H9 (cell line): ENCODE measurements at regions not wholly inside any gene's neighbourhood (a gene's known extent, or its start where the extent isn't known, plus 50 kb on each side); places are given as distances from the start of the nearest gene placed in this dataset.

Experiments
- DNase-seq: peaks from one replicate; pipeline ENCODE4 v3.0.0-alpha.2; 2017
- H2AFZ ChIP-seq: one replicate; pipeline ENCODE4 v1.6.1; 2013; ENCODE audit warnings: mild to moderate bottlenecking, low read length, control low read depth, moderate library complexity
- H2AK5ac ChIP-seq: 2 replicates; pipeline ENCODE4 v1.6.1; 2013; ENCODE audit warnings: low read length, control low read depth, mixed read lengths; ENCODE audit not compliant: insufficient read length
- H2BK120ac ChIP-seq: one replicate; pipeline ENCODE4 v1.6.1; 2013; ENCODE audit warnings: low read depth, mild to moderate bottlenecking, low read length, control low read depth, inconsistent platforms; ENCODE audit not compliant: poor library complexity, severe bottlenecking
- H2BK12ac ChIP-seq: 2 replicates; pipeline ENCODE4 v1.6.1; 2013; ENCODE audit warnings: low read length, control low read depth, mixed read lengths, low read depth; ENCODE audit not compliant: insufficient read length
- H2BK15ac ChIP-seq: 2 replicates; pipeline ENCODE4 v1.6.1; 2013; ENCODE audit warnings: low read depth, low read length, control low read depth
- H2BK20ac ChIP-seq: one replicate; pipeline ENCODE4 v1.6.1; 2013; ENCODE audit warnings: low read depth, mild to moderate bottlenecking, low read length, control low read depth, inconsistent platforms; ENCODE audit not compliant: poor library complexity, severe bottlenecking
- H2BK5ac ChIP-seq: 2 replicates; pipeline ENCODE4 v1.6.1; 2013; ENCODE audit warnings: low read length, control low read depth, mixed read lengths; ENCODE audit not compliant: insufficient read length
- H3K14ac ChIP-seq: 2 replicates; pipeline ENCODE4 v1.6.1; 2013; ENCODE audit warnings: low read length, control low read depth; ENCODE audit not compliant: insufficient read depth
- H3K18ac ChIP-seq: 2 replicates; pipeline ENCODE4 v1.6.1; 2013; ENCODE audit warnings: low read depth, mild to moderate bottlenecking, mixed read lengths, low read length, control low read depth; ENCODE audit not compliant: insufficient read length
- H3K23ac ChIP-seq: 2 replicates; pipeline ENCODE4 v1.6.1; 2013; ENCODE audit warnings: low read length, control low read depth, mixed read lengths, low read depth; ENCODE audit not compliant: insufficient read length
- H3K23me2 ChIP-seq: 2 replicates; pipeline ENCODE4 v1.6.1; 2013; ENCODE audit warnings: low read depth, mild to moderate bottlenecking, mixed read lengths, low read length, control low read depth; ENCODE audit not compliant: insufficient read length, poor library complexity, severe bottlenecking
- H3K27ac ChIP-seq: 2 replicates; pipeline ENCODE4 v1.5.1; 2013; ENCODE audit warnings: low read length, control low read depth, mixed read lengths, low read depth; ENCODE audit not compliant: insufficient read length
- H3K27me3 ChIP-seq: 2 replicates; pipeline ENCODE4 v1.6.1; 2013; ENCODE audit warnings: low read length, control low read depth, inconsistent platforms; ENCODE audit not compliant: insufficient read depth
- H3K4ac ChIP-seq: 2 replicates; pipeline ENCODE4 v1.6.1; 2013; ENCODE audit warnings: low read depth, mild to moderate bottlenecking, control low read depth, inconsistent platforms, low read length, moderate library complexity
- H3K4me1 ChIP-seq: 2 replicates; pipeline ENCODE4 v1.6.1; 2013; ENCODE audit warnings: low read length, control low read depth, inconsistent platforms; ENCODE audit not compliant: insufficient read depth
- H3K4me2 ChIP-seq: 2 replicates; pipeline ENCODE4 v1.6.1; 2013; ENCODE audit warnings: low read length, control low read depth, mixed read lengths; ENCODE audit not compliant: insufficient read length, insufficient read depth
- H3K56ac ChIP-seq: 2 replicates; pipeline ENCODE4 v1.6.1; 2013; ENCODE audit warnings: low read depth, mild to moderate bottlenecking, mixed read lengths, low read length, control low read depth; ENCODE audit not compliant: insufficient read length
- H3K79me1 ChIP-seq: 2 replicates; pipeline ENCODE4 v1.6.1; 2013; ENCODE audit warnings: low read depth, mild to moderate bottlenecking, moderate library complexity, low read length, control low read depth, inconsistent platforms; ENCODE audit not compliant: insufficient read depth, poor library complexity, severe bottlenecking
- H3K79me2 ChIP-seq: 2 replicates; pipeline ENCODE4 v1.6.1; 2013; ENCODE audit warnings: low read length, control low read depth, inconsistent platforms; ENCODE audit not compliant: insufficient read depth
- H3K9ac ChIP-seq: 2 replicates; pipeline ENCODE4 v1.6.1; 2013; ENCODE audit warnings: low read length, control low read depth, mixed read lengths; ENCODE audit not compliant: insufficient read length; ENCODE audit errors: extremely low read depth
- H3K9me3 ChIP-seq: one replicate; pipeline ENCODE4 v1.6.1; 2013; ENCODE audit warnings: low read depth, low read length, inconsistent platforms; ENCODE audit not compliant: control insufficient read depth
- H3T11ph ChIP-seq: one replicate; pipeline ENCODE4 v1.6.1; 2013; ENCODE audit warnings: mild to moderate bottlenecking, low read length, control low read depth, inconsistent platforms
- H4K20me1 ChIP-seq: one replicate; pipeline ENCODE4 v1.6.1; 2013; ENCODE audit not compliant: control insufficient read depth, insufficient read length, insufficient read depth
- H4K5ac ChIP-seq: 2 replicates; pipeline ENCODE4 v1.6.1; 2013; ENCODE audit warnings: low read depth, mild to moderate bottlenecking, mixed read lengths, low read length, control low read depth; ENCODE audit not compliant: insufficient read length
- H4K8ac ChIP-seq: replicated peaks from 2 replicates; pipeline ENCODE4 v1.6.1; 2013; ENCODE audit warnings: low read length, control low read depth, mixed read lengths, low read depth; ENCODE audit not compliant: insufficient read length
- H4K91ac ChIP-seq: 2 replicates; pipeline ENCODE4 v1.6.1; 2013; ENCODE audit warnings: low read depth, mild to moderate bottlenecking, moderate library complexity, mixed read lengths, low read length, control low read depth; ENCODE audit not compliant: insufficient read length
- H3K27ac Mint-ChIP-seq, 3 experiments: 2 replicates in 2 of 3; 3 replicates in 1 of 3; pipeline ENCODE4 v1.8.0; 2020 to 2021; ENCODE audit warnings: mixed read lengths in 3 of 3, mild to moderate bottlenecking in 1 of 3, moderate library complexity in 1 of 3
- H3K27me3 Mint-ChIP-seq: 2 replicates; pipeline ENCODE4 v1.8.0; 2021; ENCODE audit warnings: low read depth, mild to moderate bottlenecking, moderate library complexity, mixed read lengths
- H3K36me3 Mint-ChIP-seq, 3 experiments: 2 replicates in 2 of 3; 3 replicates in 1 of 3; pipeline ENCODE4 v1.8.0; 2020 to 2021; ENCODE audit warnings: low read depth in 3 of 3, mixed read lengths in 3 of 3; ENCODE audit not compliant: insufficient read depth in 1 of 3
- H3K4me1 Mint-ChIP-seq, 2 experiments: 2 replicates each; pipeline ENCODE4 v1.8.0; 2020; ENCODE audit warnings: mixed read lengths in 2 of 2
- H3K4me3 Mint-ChIP-seq, 2 experiments: 2 replicates in 1 of 2; 3 replicates in 1 of 2; pipeline ENCODE4 v1.8.0; 2020 to 2021; ENCODE audit warnings: mild to moderate bottlenecking in 2 of 2, mixed read lengths in 2 of 2, moderate library complexity in 1 of 2
- H3K9me3 Mint-ChIP-seq, 2 experiments: 2 replicates in 1 of 2; 3 replicates in 1 of 2; pipeline ENCODE4 v1.8.0; 2020; ENCODE audit warnings: mild to moderate bottlenecking in 2 of 2, mixed read lengths in 2 of 2, moderate library complexity in 1 of 2
- CTCF ChIP-seq: fragments of 200-600 bp; sonication (generic); conservative IDR thresholded peaks from 3 replicates; pipeline ENCODE4 v1.8.0; 2021; ENCODE audit warnings: antibody characterized with exemption, mild to moderate bottlenecking
- WGBS: extraction: QIAGEN DNeasy Blood & Tissue Kit; methylation state at CpG from one replicate; pipeline ENCODE4 v1.1.7; 2013; ENCODE audit warnings: missing lambda C conversion rate, low lambda C conversion rate, mixed read lengths; ENCODE audit not compliant: insufficient read length; ENCODE audit errors: extremely low coverage; 5-methylcytosine and 5-hydroxymethylcytosine counted together

GRCh38 chr14:98298481-98299244, 973.3 kb downstream of the BCL11B start:
- H3K4ac ChIP-seq: no peak overlapping the region
- no peak overlapping the region for H2AK5ac ChIP-seq
- no peak overlapping the region for H3K9ac ChIP-seq
- no peak for DNase-seq
- H3T11ph ChIP-seq: no peak overlapping the region
- H4K20me1 ChIP-seq: no peaks in the 10 kb centered on the region
- Mint-ChIP-seq H3K36me3 (no peaks in the 10 kb centered on the region; a peak in 1 of 7 replicates), H3K4me1 (no peaks in the 10 kb centered on the region), H3K27me3 (no peaks in the 10 kb centered on the region), H3K4me3 (no peak overlapping the region), H3K27ac (no peak overlapping the region), H3K9me3 (peaks cover 0 to 2% of the 10 kb centered on the region in 2 experiments; a peak in 1 of 5 replicates)
- TF ChIP-seq CTCF: no peak
- no peaks in the 10 kb centered on the region for H3K9me3 ChIP-seq
- no peak overlapping the region for H3K4me2 ChIP-seq
- no peak overlapping the region for H4K8ac ChIP-seq
- H2BK120ac ChIP-seq: no peak overlapping the region
- no peak overlapping the region for H2AFZ ChIP-seq
- no peak overlapping the region for H2BK20ac ChIP-seq
- H4K91ac ChIP-seq: no peak overlapping the region
- H3K14ac ChIP-seq: no peak overlapping the region
- H3K79me2 ChIP-seq: no peaks in the 10 kb centered on the region
- WGBS: no CpG with 5 or more reads among the region's 8 CpGs
- H3K27ac ChIP-seq: no peak overlapping the region
- H3K27me3 ChIP-seq: no peaks in the 10 kb centered on the region
- H3K23me2 ChIP-seq: no peaks in the 10 kb centered on the region
- no peak overlapping the region for H3K18ac ChIP-seq
- no peak overlapping the region for H4K5ac ChIP-seq
- H3K23ac ChIP-seq: no peak overlapping the region
- no peak overlapping the region for H2BK12ac ChIP-seq
- H3K79me1 ChIP-seq: no peaks in the 10 kb centered on the region
- H2BK15ac ChIP-seq: no peak overlapping the region
- no peak overlapping the region for H2BK5ac ChIP-seq
- no peak overlapping the region for H3K56ac ChIP-seq
- H3K4me1 ChIP-seq: no peaks in the 10 kb centered on the region
